GM13976 (cell line): ENCODE measurements at regions not wholly inside any gene's neighbourhood (a gene's known extent, or its start where the extent isn't known, plus 50 kb on each side); places are given as distances from the start of the nearest gene placed in this dataset.

Source experiments
- DNase-seq: peaks from one replicate; pipeline ENCODE4 v3.0.0; 2012; ENCODE audit warnings: low spot score
- CTCF ChIP-seq: IDR thresholded peaks from 2 replicates; pipeline ENCODE4 v1.5.1; 2012; ENCODE audit warnings: borderline replicate concordance, mild to moderate bottlenecking; ENCODE audit not compliant: insufficient read depth; ENCODE audit errors: extremely low read depth, missing control alignments, control extremely low read depth
- in situ Hi-C: fragments of 300-500 bp; cut with MboI; formaldehyde crosslinking; loops from one replicate; pipeline ENCODE4 v1.12.0; 2022; ENCODE audit warnings: low sequenced_read_pairs, mixed read lengths, inconsistent platforms; ENCODE audit not compliant: unreplicated experiment

- DNase-seq = no peak
- TF ChIP-seq CTCF = no peak
- in situ Hi-C loops = no loop called here
These were observed 334.3 kb upstream of the SEMA3D start for GRCh38 chr7:85521108-85521694.

- TF ChIP-seq CTCF = no peak
- in situ Hi-C loops = no loop called here
- DNase-seq = no peak
These were observed 333.3 kb upstream of the SEMA3D start for GRCh38 chr7:85520175-85520574.

- TF ChIP-seq CTCF = no peak
- DNase-seq = no peak
- in situ Hi-C loops = no loop called here
These were observed 329.8 kb upstream of the SEMA3D start for GRCh38 chr7:85516675-85517074.

- TF ChIP-seq CTCF = no peak
- in situ Hi-C loops = no loop called here
- DNase-seq = no peak
These were observed 325.9 kb upstream of the SEMA3D start for GRCh38 chr7:85512790-85513189.

GRCh38 chr7:85510287-85510686 lies 323.4 kb upstream of the SEMA3D start:
- no peak for TF ChIP-seq CTCF
- in situ Hi-C loops = no loop called here
- no peak for DNase-seq

- DNase-seq = no peak
- in situ Hi-C loops = no loop called here
- no peak for TF ChIP-seq CTCF
These were observed 322.6 kb upstream of the SEMA3D start for GRCh38 chr7:85509476-85509875.

DNA sequence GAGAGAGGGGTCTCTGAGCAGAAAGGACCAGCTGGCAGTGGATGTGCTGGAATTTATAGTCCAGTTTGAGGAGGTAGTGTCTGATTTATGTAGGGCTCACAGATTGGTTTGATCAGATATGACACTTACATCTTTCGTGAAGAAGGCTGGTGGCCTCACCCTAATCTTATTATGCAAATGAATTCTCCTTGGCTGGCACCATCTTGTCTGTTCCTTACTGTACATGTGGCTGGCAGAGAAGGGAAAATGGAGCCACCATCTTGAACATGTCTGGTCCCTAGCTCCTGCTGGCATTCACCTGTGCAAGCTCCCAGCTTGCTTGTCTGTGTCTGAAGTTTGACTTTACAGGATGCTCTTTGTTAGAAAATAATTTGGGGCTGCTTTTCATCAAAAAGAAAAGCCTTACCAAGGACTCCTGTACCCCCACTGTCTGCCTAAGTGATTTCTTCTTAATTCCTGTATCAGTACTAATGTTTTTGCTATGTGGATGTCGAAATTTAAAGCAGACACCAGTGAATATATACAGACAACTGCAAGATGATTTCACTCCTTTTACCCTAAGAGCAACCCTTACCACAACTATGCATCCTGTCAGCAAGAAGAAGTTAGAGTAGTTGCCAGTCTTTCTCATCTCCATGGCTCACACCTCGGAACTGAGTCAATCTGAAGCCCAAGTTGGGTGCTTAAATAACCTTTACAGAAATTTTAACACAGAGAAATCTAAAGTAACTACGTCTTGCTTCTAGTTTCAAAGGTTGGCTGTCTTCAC lies 322.0 kb upstream of the SEMA3D start:
- no peak for DNase-seq
- in situ Hi-C loops = no loop called here

More for the DNA sequence above, 322.0 kb upstream of the SEMA3D start:
- TF ChIP-seq CTCF = no peak
